AG08396 (cell line): ENCODE measurements at regions not wholly inside any gene's neighbourhood (a gene's known extent, or its start where the extent isn't known, plus 50 kb on each side); places are given as distances from the start of the nearest gene placed in this dataset.
"Not testable (repeated sequence)": the region's sequence is repeated elsewhere in the genome, so short reads cannot be mapped to it uniquely, and the experiment has no call there.

Experiments
- DNase-seq: peaks from one replicate; pipeline ENCODE4 v3.0.0; 2012; ENCODE audit warnings: low spot score, mixed read lengths

DNA sequence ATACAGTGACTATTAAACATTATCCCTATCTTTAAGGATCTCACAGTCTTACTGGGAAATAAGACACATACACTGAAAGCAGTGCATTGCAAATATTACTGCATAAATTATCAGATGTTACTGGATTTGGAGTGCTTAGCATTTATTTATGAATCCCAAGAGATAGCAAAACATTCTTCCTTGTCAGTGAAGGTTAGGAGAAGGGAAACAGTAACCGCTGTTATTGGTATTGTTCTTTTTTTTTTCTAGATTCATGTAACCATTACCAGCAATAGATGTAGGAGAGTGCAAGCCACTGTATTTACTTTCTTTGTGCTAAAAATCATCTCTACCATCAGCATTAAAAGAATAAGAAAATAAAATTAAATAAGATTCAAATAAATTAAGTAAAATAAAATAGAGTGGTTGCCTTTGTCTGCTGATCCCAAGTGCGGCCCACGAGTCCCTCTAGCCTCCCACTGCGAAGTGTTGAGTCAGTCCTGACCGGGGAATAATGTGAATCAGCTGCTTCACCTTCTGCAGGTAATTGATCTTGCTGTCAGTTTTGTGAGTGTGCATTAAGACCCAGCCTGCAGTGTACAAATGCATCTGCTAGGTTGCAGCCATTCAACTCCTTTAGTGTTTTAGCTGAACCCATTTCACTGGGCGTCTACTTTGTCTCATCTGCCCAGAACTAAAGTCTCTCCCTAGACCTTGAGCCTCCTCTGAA, 1344.9 kb downstream of the GATA3 start:
- DNase-seq = no peak

DNA sequence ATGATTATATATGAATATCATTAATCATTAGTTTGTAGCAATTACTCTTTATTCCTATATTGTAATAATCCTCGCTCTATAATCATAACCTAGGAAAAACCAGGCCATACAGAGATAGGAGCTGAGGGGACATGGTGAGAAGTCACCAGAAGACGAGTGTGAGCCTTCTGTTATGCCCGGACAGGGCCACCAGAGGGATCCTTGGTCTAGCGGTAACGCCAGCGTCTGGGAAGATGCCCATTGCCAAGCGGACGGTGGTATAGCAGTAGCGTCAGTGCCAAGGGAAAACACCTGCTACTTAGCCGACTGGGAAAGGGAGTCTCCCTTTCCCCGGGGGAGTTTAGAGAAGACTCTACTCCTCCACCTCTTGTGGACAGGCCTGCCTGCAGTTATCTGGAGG, 1347.6 kb downstream of the GATA3 start:
- not testable (repeated sequence) for DNase-seq

DNA sequence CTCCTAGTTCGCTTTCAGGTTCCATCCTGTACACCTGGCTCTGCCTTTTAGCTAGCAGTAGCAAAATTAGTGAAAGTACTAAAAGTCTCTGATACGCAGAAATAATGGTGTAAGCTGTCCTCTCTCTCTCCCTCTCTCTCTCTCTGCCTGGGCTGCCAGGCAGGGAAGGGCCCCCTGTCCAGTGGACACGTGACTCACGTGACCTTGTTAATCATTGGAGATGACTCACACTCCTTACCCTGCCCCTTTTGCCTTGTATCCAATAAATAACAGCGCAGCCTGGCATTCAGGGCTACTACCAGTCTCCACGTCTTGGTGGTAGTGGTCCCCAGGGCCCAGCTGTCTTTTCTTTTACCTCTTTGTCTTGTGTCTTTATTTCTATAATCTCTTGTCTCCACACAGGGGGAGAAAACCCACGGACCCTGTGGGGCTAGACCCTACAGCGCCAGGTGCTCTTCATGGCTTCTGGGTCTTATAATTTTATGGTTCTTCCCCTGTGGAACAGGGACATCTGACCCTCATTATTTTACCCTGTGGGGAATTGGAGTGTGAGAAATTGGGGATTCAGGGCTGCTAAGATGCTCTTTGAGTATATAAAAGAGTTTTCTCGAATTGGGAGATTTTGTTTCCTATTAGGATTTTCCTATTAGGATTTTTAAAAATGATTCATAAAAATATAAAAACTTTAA, 1348.2 kb downstream of the GATA3 start:
- DNase-seq = not testable (repeated sequence)

DNA sequence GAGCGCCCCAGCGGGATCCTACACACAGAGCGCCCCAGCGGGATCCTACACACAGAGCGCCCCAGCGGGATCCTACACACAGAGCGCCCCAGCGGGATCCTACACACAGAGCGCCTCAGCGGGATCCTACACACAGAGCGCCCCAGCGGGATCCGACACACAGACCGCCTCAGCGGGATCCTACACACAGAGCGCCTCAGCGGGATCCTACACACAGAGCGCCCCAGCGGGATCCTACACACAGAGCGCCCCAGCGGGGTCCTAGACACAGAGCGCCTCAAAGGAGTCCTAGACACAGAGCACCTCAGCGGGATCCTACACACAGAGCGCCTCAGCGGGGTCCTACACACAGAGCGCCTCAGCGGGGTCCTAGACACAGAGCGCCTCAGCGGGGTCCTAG, 1352.7 kb downstream of the GATA3 start:
- not testable (repeated sequence) for DNase-seq

DNA sequence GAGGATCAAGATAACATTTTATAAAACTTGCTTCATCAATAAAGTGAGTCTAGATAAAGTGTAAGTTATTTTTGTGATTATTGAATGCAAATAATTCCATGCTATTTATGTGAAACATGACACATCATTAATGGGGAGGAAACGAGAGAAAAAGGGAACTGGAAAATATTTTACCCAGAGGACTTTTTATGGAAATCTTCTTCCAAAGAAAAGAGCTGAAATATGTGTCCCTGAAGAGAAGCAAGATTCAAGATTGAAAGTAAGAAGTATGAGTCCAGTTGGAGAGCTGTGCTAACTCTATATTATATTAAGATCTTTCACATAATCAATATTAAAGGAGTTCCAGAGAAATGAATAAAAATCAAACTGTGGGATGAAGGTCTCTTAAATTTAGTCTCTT, 1361.8 kb downstream of the GATA3 start:
- DNase-seq = no peak

DNA sequence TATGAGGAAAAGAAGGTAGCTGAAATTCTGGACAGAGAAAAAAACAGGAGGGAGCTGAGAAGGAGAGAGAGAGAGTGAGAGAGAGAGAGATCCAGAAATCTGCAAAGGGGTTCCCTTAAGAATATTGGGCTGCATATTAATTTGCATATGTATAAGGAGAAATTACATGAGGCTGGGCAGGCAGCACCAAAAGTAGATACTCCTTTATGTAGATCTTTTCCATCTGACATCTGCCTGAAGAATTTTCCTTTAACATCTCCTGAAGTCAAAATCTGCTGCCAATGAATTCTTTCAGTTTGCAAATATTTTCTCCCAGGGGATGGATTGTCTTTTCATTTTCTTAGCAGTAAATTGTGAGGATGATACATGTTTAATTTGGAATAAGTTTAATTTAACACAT, 1365.3 kb downstream of the GATA3 start:
- DNase-seq = no peak

DNA sequence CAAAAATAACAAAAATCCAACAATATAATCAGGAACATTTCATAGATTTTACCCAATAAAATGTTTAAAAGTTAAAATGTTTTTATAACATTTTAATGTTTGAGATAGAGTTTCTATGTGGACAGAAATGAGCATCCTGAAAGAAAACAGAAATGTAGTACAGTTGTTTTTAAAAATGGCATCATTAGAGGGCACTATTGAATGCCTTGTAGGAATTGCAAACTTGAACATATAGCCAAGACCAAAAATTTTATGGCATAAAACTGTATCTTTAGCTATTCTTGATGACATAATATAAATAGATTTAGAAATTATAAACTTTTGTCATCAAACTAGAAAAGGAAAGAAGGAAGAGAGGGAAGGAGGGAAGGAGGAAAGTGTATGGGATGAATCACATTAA, 1372.7 kb downstream of the GATA3 start:
- DNase-seq = no peak

DNA sequence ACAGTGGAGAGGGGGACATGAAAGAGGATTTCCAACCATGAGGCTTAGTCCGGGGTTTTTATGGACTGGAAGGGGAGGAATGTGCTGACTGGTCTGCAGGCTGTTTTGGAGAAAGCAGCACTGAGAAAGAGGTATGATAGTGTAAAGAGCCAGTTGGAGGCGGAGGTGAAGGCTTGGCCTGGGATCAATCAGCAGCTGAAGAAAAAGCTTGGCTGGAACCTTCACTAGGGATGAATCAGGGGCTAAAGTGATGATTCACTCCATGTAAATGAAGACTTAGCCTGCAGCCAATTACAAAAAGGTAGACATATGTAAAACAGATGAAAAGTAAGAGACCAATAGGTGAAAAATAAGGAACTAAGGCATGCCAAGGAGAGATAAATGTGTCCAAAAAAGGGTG, 1382.6 kb downstream of the GATA3 start:
- DNase-seq = no peak

DNA sequence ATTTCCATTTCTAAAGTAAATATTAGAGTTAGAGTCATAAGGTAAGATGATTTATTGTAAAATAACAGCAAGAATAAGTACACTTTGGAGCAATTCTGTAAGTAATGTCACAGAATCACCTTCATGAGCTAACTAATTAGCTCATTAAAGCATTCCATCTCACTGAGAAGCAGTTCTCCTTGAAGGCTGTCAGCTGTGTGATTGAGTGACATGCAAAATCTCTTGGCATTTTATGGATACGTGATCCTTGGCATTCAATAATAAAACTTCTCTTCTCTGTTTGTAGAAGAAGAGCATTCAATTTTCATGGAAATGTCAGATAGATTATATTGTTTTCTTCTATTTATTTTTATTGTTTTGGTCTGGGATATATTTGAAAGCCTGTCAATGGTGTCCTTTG, 1389.3 kb downstream of the GATA3 start:
- DNase-seq = no peak

DNA sequence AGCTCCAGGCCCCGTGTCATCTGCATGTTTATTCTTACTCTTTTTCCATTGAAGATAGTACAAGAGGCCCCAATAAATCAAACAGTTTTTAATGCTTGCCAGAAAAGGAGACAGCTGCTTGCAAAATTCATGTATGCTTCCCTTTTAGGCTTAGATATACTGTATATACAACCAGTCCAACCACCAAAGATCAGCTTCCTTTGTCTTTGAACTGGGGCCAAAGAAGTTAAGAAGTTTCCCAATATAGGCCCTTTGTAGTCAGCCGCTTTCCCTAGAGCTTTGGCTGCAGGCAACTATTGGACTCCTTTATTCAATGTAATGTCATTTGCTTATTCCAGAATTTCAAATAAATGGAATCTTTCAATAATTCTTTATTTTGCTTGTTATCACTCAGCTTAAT, 1395.0 kb downstream of the GATA3 start:
- DNase-seq = no peak

DNA sequence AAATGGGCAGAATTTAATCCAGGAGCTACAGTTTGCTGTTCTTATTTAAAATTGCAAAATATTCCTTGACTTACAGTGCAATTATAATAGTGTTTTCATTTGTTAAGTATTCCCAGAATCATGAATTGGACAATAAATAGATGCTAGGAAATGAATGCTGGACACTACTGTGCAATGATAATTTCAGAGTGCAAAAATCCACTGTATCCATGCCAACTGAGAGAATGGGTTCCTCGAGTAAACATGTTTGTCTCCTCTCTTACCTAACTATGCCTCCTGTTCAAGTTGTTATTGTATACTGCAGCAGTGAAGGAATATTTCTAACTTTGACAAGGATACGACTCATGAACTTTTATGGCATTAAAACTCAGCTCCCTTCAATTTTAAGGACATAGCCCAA, 1396.3 kb downstream of the GATA3 start:
- no peak for DNase-seq

DNA sequence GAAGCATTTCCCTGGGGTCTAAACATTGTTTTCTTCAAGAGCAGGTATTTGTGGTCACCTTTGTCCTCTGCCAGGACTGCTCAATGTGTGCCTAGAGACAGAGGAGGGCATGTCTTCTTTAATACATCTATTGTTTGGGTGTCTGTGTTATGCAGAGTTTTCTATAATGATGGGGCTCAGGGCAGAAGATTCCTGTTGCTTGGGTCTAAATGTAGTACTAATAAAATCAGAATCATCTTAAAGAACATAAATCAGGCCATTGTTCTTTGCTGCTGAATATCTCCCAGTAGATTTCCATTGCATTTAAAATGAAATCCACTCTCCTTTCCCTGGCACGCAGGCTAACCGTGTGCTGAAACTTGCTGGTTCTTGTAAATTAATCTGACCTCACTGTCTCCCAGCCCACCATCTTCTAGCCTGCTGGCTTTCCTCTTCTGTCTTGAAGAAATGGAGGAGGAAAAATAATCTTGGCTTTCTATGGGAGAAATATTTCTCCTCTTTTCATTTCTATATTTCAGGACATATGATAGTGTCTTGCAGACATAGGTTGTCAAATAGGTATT, 1396.8 kb downstream of the GATA3 start:
- no peak for DNase-seq

DNA sequence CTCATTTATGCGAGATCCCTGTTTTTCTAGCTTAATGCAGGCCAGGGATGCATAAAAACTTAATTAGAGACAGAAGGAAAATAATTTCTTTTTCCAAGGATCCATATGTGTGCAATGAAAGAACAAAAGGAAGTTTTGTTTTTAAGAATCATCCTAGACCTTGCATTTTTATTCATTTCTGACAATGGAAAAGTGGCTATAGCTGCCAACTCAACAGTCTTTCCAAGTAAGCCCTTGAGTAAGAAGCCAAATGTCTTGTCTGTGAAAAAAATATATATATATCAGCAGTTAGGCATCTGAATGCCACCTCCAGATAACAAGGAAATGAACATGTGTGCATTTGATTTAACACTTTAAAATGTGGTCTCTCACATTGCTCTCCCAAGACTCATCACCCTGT, 1397.6 kb downstream of the GATA3 start:
- DNase-seq = no peak

DNA sequence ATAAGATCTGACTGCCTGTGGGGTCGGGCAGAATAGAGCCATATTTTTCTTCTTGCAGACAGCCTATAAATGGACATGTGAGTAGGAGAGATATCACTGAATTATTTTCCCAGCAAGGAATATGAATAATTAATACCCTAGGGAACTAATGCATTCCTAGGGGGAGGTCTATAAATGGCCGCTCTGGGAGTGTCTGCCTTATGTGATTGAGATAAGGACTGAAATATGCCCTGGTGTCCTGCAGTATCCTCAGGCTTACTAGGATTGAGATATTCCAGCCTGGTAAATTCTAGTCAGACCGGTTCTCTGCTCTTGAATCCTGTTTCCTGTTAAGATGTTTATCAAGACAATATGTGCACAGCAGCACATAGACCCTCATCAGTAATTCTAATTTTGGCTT, 1399.4 kb downstream of the GATA3 start:
- DNase-seq = not testable (repeated sequence)

DNA sequence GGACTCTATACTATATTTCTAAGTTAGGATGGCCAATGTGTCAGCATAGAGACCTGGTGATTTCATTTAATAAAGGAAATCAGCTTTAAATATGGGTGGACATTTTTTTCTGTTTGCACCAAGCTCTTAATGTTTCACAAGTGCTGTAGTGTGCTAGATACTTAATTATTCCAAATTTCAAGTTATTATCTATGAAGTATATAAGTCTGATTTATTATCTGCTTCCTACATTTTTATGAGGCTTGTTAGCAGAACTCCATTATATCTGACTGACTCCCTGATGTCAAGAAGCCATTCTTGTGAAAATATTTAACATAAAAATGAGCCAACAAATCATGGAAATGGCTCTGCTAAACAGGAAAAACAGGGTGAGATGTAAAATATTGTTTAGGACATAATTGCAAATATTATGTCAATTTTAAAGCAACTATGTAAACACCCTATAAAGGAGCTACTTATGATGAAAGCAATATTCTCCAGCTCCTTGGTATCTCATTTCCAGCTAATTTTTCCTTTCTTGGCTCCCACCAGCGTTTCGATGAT, 1415.2 kb downstream of the GATA3 start:
- no peak for DNase-seq

DNA sequence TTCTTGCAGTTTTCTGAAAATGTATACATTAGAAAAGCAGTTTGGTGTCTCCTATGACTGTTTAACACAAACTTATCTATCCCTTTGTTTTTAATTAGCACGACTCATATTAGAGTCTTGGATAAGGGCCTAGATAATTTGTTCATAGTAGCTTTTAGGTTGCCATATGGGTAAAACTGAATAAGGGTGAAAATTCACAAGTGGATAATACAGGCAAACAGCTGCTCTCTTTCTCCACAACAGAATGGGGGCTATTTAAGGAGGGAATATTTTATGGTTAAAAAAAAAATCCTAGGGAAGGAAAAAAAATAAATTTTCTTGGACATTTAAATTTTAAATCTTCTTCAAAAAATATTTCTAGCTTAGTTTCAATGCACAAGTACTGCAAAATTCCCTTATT, 1416.1 kb downstream of the GATA3 start:
- no peak for DNase-seq

DNA sequence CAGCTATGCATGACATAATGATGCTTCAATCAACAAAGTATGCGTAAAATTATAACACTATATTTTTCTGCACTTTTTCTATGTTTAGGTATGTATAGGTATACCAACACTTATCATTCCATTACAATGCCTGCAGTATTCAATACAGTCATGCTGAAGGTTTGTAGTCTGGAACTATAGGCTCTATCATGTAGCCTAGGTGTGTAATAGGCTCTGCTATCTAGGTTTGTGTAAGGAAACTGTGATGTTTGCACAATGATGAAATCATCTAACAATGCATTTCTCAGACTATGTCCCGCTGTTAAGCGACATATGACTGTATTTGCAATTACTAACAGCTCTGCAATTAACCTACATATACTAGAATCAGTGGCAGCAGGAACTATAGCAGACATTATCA, 1447.5 kb downstream of the GATA3 start:
- no peak for DNase-seq

DNA sequence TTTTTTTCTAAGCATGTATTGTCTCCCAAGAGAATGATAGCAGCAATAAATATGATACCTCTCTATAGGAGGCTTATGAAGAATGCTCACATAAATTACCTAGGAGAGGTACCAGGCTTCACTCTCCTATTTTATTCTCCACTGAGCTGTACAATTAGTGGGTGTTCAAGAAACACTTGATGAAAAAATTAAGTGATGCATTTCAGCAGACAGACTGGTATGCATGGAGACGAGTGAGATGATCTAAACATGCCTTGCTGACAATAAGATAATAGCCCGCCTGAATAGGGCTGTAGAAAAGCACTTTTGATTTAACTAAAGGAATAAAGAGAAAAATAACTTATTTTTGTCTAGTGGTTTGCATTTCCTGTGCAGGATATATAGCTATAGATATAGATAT, 1449.7 kb downstream of the GATA3 start:
- no peak for DNase-seq

DNA sequence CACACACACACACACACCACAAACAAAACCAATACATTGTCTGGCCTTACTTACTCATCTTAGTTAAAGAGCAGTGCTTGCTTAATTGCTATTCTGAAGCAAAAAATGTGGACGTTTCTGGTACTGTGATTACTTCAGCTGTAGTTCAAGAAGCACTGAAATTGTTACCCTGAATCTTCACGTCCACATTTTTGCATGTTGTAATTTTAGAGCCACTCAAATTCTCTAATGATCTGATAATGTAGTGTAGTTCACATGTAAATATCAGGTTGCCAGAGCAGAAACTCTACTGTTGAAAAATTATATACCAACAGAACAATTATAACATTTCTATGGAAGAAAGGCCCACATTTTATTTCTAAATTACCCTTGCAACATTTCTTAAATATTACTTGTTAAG, 1451.1 kb downstream of the GATA3 start:
- no peak for DNase-seq

DNA sequence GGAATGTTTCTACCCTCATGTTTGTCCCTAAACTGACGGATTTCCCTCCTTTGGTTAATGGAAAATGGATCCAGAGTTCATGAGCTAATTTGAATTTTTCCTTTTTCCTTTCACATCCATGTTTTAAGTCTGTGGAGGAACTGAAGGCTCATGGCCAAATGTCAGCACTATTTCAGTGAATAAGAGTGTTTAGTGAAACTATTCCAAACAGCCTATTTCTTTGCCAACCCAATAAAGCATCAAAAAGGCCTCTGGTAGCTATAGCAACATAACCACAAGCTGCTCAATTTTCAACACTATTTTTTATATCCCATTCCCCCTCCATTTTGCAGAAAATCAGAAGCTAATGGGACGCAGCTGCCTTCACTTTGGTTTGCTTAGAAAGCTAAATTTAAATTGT, 1454.1 kb downstream of the GATA3 start:
- DNase-seq = no peak

DNA sequence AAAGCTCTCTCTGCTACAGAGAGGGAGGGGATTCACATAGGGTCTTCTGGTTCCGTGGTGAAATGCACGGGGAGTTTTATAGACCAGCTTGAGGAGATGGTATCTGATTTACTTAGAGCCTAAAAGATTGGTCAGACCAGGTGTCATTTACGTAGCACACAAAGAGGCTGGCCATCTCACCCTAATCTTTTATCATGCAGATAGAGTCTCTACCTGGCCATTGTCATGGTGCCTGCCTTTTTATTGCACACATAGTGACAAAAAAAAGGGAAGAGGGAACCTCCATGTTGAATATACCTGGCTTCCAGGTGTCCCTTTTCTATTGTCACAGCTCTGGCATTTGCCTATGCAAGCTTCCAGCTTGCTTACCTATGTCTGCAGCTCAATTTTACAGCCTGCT, 1456.1 kb downstream of the GATA3 start:
- no peak for DNase-seq

DNA sequence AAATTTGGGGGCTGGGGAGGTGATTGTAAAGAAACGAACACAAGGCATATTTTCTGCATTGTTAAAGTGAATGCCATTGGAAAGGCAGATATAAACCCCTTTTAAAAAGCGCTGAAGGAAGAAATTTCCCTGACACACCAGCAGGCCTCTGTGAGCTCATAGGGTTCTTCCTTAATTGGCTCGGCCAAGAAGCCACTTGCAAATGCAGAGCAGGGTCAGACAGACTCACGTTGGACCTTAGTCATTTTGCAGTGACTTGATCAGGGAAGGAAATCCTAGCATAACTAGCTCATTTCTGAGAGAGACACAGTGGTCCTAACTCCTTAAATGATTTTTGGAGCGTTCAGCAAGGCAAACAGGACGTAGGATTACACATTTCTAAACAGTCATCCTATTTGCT, 1461.4 kb downstream of the GATA3 start:
- DNase-seq = no peak

DNA sequence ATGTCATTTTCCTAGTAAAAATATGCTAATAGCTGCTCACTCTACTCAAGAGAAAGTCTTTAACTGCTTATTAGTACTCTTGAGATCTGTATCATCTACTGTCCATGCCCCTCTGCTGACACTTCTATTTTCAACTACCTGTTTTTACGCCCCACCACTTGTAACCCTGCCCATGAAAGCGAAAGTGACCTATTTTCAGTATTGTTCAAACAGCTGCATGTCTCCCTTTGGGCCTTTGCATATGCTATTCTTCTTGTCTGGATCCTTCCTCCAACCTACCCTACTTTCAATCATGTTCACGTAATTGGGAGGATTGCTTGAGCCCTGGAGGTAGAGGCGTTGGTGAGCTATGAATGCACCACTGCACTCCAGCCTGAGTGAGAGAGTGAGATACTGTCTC, 1481.3 kb downstream of the GATA3 start:
- DNase-seq = no peak
